Sigmoid colon (tissue), 6 donors: ENCODE measurements at regions not wholly inside any gene's neighbourhood (a gene's known extent, or its start where the extent isn't known, plus 50 kb on each side); places are given as distances from the start of the nearest gene placed in this dataset.

Source experiments
- DNase-seq: peaks from one replicate; pipeline ENCODE4 v3.0.0-alpha.2; 2019
- H3K27ac ChIP-seq, 4 donors: fragments of 200-600 bp; sonication (generic); one replicate each; pipeline ENCODE4 v1.5.1; 2016 to 2019; ENCODE audit warnings: mild to moderate bottlenecking in 1 of 4
- H3K27me3 ChIP-seq, 3 donors: fragments of 200-600 bp; sonication (generic); one replicate each; pipeline ENCODE4 v1.5.1; 2019; ENCODE audit warnings: mild to moderate bottlenecking in 1 of 3
- H3K36me3 ChIP-seq, 4 donors: fragments of 200-600 bp; sonication (generic); one replicate each; pipeline ENCODE4 v1.5.1; 2016 to 2019
- H3K4me1 ChIP-seq, 4 donors: fragments of 200-600 bp; sonication (generic); one replicate each; pipeline ENCODE4 v1.5.1; 2017 to 2019
- H3K4me3 ChIP-seq, 4 donors: fragments of 200-600 bp; sonication (generic); one replicate each; pipeline ENCODE4 v1.5.1; 2017 to 2019; ENCODE audit warnings: mild to moderate bottlenecking in 2 of 4, moderate library complexity in 1 of 4
- H3K9me3 ChIP-seq, 4 donors: fragments of 200-600 bp in 3 of 4; sonication (generic) in 3 of 4; one replicate each; pipeline versions ENCODE4 v1.5.1 to v1.6.1; 2013 to 2019
- CTCF ChIP-seq, 4 experiments: fragments of 450-650 bp in 3 of 4; fragments of 200-600 bp in 1 of 4; IDR thresholded peaks; one replicate each; pipeline ENCODE4 v1.5.1; 2016 to 2019; ENCODE audit warnings: antibody characterized with exemption in 4 of 4, mild to moderate bottlenecking in 3 of 4, moderate library complexity in 2 of 4
- EP300 ChIP-seq, 4 donors: sonication (generic); formaldehyde crosslinking; IDR thresholded peaks; one replicate each; pipeline ENCODE4 v1.6.1; 2017; ENCODE audit warnings: antibody characterized with exemption in 4 of 4
- POLR2A ChIP-seq, 2 donors: fragments of 450-650 bp; IDR thresholded peaks; one replicate each; pipeline ENCODE4 v1.6.1; 2016; ENCODE audit warnings: antibody characterized with exemption in 2 of 2, mild to moderate bottlenecking in 2 of 2, moderate library complexity in 2 of 2
- POLR2AphosphoS5 ChIP-seq, 4 donors: sonication (generic); formaldehyde crosslinking; IDR thresholded peaks; one replicate each; pipeline ENCODE4 v1.6.1; 2017; ENCODE audit warnings: antibody characterized with exemption in 4 of 4
- WGBS, 2 donors: extraction: QIAGEN DNeasy Blood & Tissue Kit; methylation state at CpG; one replicate each; pipeline ENCODE4 v1.1.7; 2013; 5-methylcytosine and 5-hydroxymethylcytosine counted together
- intact Hi-C: fragments of 100-400 bp; cut with DNase I; formaldehyde crosslinking; loops from one replicate; pipeline ENCODE4 v1.15.1; 2023
- donor health status: healthy with polysubstance abuse.
- donor health status: healthy.

GRCh38 chr17:70871180-70871818 is 702.0 kb downstream of the KCNJ2 start:
- 7 to 36% methylated on average over 1 of the region's 1 CpG for WGBS, 2 donors
- DNase-seq: no peak
- no peaks in the 10 kb centered on the region for H3K9me3 ChIP-seq
- no peak overlapping the region for H3K27ac ChIP-seq
- intact Hi-C loops: no loop called here
- TF ChIP-seq POLR2A (IDR thresholded peaks at IDR 0.05) (no peak), CTCF (IDR thresholded peaks at IDR 0.05) (no peak), EP300 (IDR thresholded peaks at IDR 0.05) (no peak), POLR2AphosphoS5 (IDR thresholded peaks at IDR 0.05) (no peak)
- H3K27me3 ChIP-seq: no peaks in the 10 kb centered on the region
- no peaks in the 10 kb centered on the region for H3K4me1 ChIP-seq
- H3K4me3 ChIP-seq: no peak overlapping the region
- H3K36me3 ChIP-seq: no peaks in the 10 kb centered on the region

- 62 to 78% methylated on average over 3 of the region's 3 CpGs for WGBS, 2 donors
Observed at GRCh38 chr17:70872103-70872502, 702.8 kb downstream of the KCNJ2 start.

GRCh38 chr17:70875729-70876310 is 706.5 kb downstream of the KCNJ2 start:
- no peak for DNase-seq
- H3K4me3 ChIP-seq: no peak overlapping the region
- WGBS, 2 donors: 81 to 86% methylated on average over 2 of the region's 2 CpGs
- intact Hi-C loops: no loop called here
- no peaks in the 10 kb centered on the region for H3K36me3 ChIP-seq
- no peaks in the 10 kb centered on the region for H3K27me3 ChIP-seq
- H3K27ac ChIP-seq: no peak overlapping the region
- H3K9me3 ChIP-seq: no peaks in the 10 kb centered on the region
- no peaks in the 10 kb centered on the region for H3K4me1 ChIP-seq
- no peak for TF ChIP-seq POLR2AphosphoS5 (IDR thresholded peaks at IDR 0.05)
- TF ChIP-seq CTCF (IDR thresholded peaks at IDR 0.05): no peak

More at GRCh38 chr17:70872103-70872502, 702.8 kb downstream of the KCNJ2 start:
- no peaks in the 10 kb centered on the region for H3K27me3 ChIP-seq
- H3K4me3 ChIP-seq: no peak overlapping the region
- no peaks in the 10 kb centered on the region for H3K9me3 ChIP-seq
- no peaks in the 10 kb centered on the region for H3K4me1 ChIP-seq
- intact Hi-C loops: no loop called here
- H3K27ac ChIP-seq: no peak overlapping the region
- H3K36me3 ChIP-seq: no peaks in the 10 kb centered on the region
- TF ChIP-seq CTCF (IDR thresholded peaks at IDR 0.05): no peak
- TF ChIP-seq EP300 (IDR thresholded peaks at IDR 0.05): no peak
- TF ChIP-seq POLR2A (IDR thresholded peaks at IDR 0.05): no peak
- no peak for TF ChIP-seq POLR2AphosphoS5 (IDR thresholded peaks at IDR 0.05)
- DNase-seq: no peak

GRCh38 chr17:70878879-70879278 is 709.5 kb downstream of the KCNJ2 start:
- no peak for TF ChIP-seq POLR2A (IDR thresholded peaks at IDR 0.05)
- no peak for TF ChIP-seq CTCF (IDR thresholded peaks at IDR 0.05)
- TF ChIP-seq EP300 (IDR thresholded peaks at IDR 0.05): no peak
- TF ChIP-seq POLR2AphosphoS5 (IDR thresholded peaks at IDR 0.05): no peak
- 54 to 71% methylated on average over 2 of the region's 2 CpGs for WGBS, 2 donors

GRCh38 chr17:70879401-70879800 is 710.1 kb downstream of the KCNJ2 start:
- H3K36me3 ChIP-seq: no peaks in the 10 kb centered on the region
- no peaks in the 10 kb centered on the region for H3K27me3 ChIP-seq
- WGBS, 2 donors: 73 to 77% methylated on average over 3 of the region's 3 CpGs
- DNase-seq: no peak
- no peaks in the 10 kb centered on the region for H3K4me1 ChIP-seq
- H3K4me3 ChIP-seq: no peak overlapping the region
- no peak overlapping the region for H3K27ac ChIP-seq
- no peaks in the 10 kb centered on the region for H3K9me3 ChIP-seq
- intact Hi-C loops: no loop called here
- TF ChIP-seq POLR2A (IDR thresholded peaks at IDR 0.05): no peak
- TF ChIP-seq CTCF (IDR thresholded peaks at IDR 0.05): no peak
- no peak for TF ChIP-seq EP300 (IDR thresholded peaks at IDR 0.05)
- TF ChIP-seq POLR2AphosphoS5 (IDR thresholded peaks at IDR 0.05): no peak

More at GRCh38 chr17:70878879-70879278, 709.5 kb downstream of the KCNJ2 start:
- intact Hi-C loops: no loop called here
- DNase-seq: no peak
- Histone ChIP-seq H3K9me3 (no peaks in the 10 kb centered on the region), H3K4me1 (no peaks in the 10 kb centered on the region), H3K27me3 (no peaks in the 10 kb centered on the region), H3K4me3 (no peak overlapping the region), H3K27ac (no peak overlapping the region), H3K36me3 (no peaks in the 10 kb centered on the region)
